COR-L47 (cell line): ENCODE measurements at regions not wholly inside any gene's neighbourhood (a gene's known extent, or its start where the extent isn't known, plus 50 kb on each side); places are given as distances from the start of the nearest gene placed in this dataset.
"Not testable (repeated sequence)": the region's sequence is repeated elsewhere in the genome, so short reads cannot be mapped to it uniquely, and the experiment has no call there.

Source experiments
- DNase-seq: peaks from one replicate; lab custom pipeline; 2025; lab: John Stamatoyannopoulos, UW

GRCh38 chr15:39506146-39506545 lies 74.7 kb upstream of the THBS1 start:
- no peak for DNase-seq

- DNase-seq: no peak
Observed at GRCh38 chr15:39508536-39508935, 72.3 kb upstream of the THBS1 start.

GRCh38 chr15:39510001-39510701 lies 70.7 kb upstream of the THBS1 start:
- DNase-seq: no peak

- DNase-seq: no peak
Observed at GRCh38 chr15:39511000-39511915, 69.6 kb upstream of the THBS1 start.

- DNase-seq: no peak
Observed at GRCh38 chr15:39511916-39512260, 69.0 kb upstream of the THBS1 start.

- no peak for DNase-seq
Observed at GRCh38 chr15:39512643-39513042, 68.2 kb upstream of the THBS1 start.

- DNase-seq: no peak
Observed at GRCh38 chr15:39513936-39514335, 66.9 kb upstream of the THBS1 start.

GRCh38 chr15:39514933-39515332 lies 65.9 kb upstream of the THBS1 start:
- no peak for DNase-seq

GRCh38 chr15:39515765-39516164 lies 65.1 kb upstream of the THBS1 start:
- no peak for DNase-seq

- no peak for DNase-seq
Observed at GRCh38 chr15:39517122-39517855, 63.6 kb upstream of the THBS1 start.

GRCh38 chr15:39523968-39524367 lies 56.9 kb upstream of the THBS1 start:
- not testable (repeated sequence) for DNase-seq

GRCh38 chr15:39529457-39529856 lies 51.4 kb upstream of the THBS1 start:
- DNase-seq: no peak

- DNase-seq: no peak
Observed at GRCh38 chr15:39530480-39531342, 50.2 kb upstream of the THBS1 start.
